Heart left ventricle (tissue), 16 donors: ENCODE measurements at regions not wholly inside any gene's neighbourhood (a gene's known extent, or its start where the extent isn't known, plus 50 kb on each side); places are given as distances from the start of the nearest gene placed in this dataset.
"Not testable (repeated sequence)": the region's sequence is repeated elsewhere in the genome, so short reads cannot be mapped to it uniquely, and the experiment has no call there.

ENCODE experiments used
- ATAC-seq, 4 donors: fragments of 200-7000 bp; cut with Tn5 transposase; one replicate each; pipeline ENCODE4 v1.9.1; 2020 to 2022; ENCODE audit warnings: moderate library complexity in 4 of 4, mild to moderate bottlenecking in 3 of 4, moderate number of reproducible peaks in 1 of 4
- DNase-seq, 5 donors: peaks; one replicate each; pipeline ENCODE4 v3.0.0-alpha.2; 2020
- H3K27ac ChIP-seq, 12 donors: fragments of 200-600 bp; sonication (generic) in 4 of 12; one replicate each; pipeline versions ENCODE4 v1.5.0 to v1.8.0; 2016 to 2022; ENCODE audit warnings: mild to moderate bottlenecking in 2 of 12
- H3K27me3 ChIP-seq, 9 donors: fragments of 200-600 bp; sonication (generic) in 2 of 9; one replicate each; pipeline versions ENCODE4 v1.5.1 to v1.8.0; 2016 to 2022; ENCODE audit warnings: mild to moderate bottlenecking in 3 of 9
- H3K36me3 ChIP-seq, 9 donors: fragments of 200-600 bp; sonication (generic) in 2 of 9; one replicate each; pipeline versions ENCODE4 v1.5.0 to v1.8.0; 2018 to 2022; ENCODE audit warnings: mild to moderate bottlenecking in 2 of 9
- H3K4me1 ChIP-seq, 12 donors: fragments of 200-600 bp; sonication (generic) in 4 of 12; one replicate each; pipeline versions ENCODE4 v1.5.0 to v1.8.0; 2016 to 2022; ENCODE audit warnings: mild to moderate bottlenecking in 3 of 12
- H3K4me3 ChIP-seq, 12 donors: fragments of 200-600 bp; sonication (generic) in 4 of 12; one replicate each; pipeline versions ENCODE4 v1.5.0 to v1.8.0; 2017 to 2022; ENCODE audit warnings: mild to moderate bottlenecking in 9 of 12, moderate library complexity in 4 of 12
- H3K9me3 ChIP-seq, 12 donors: fragments of 200-600 bp; sonication (generic) in 4 of 12; one replicate each; pipeline versions ENCODE4 v1.5.0 to v1.8.0; 2016 to 2022; ENCODE audit warnings: mild to moderate bottlenecking in 1 of 12
- POLR2A ChIP-seq, 2 donors: fragments of 450-650 bp; IDR thresholded peaks; one replicate each; pipeline ENCODE4 v1.6.1; 2017; ENCODE audit warnings: antibody characterized with exemption in 2 of 2, mild to moderate bottlenecking in 2 of 2, moderate library complexity in 2 of 2
- WGBS, 4 donors: extraction: QIAGEN DNeasy Blood & Tissue Kit in 2 of 4; methylation state at CpG; one replicate each; pipeline versions ENCODE4 v1.1.5 to v1.1.7; 2013 to 2018; 5-methylcytosine and 5-hydroxymethylcytosine counted together
- intact Hi-C, 10 donors: fragments of 100-400 bp; cut with DNase I; formaldehyde crosslinking; loops; one replicate each; pipeline versions ENCODE4 v1.11.1 to v1.14.2; 2022
- TF ChIP-seq, protein P1 (sequence below), 12 donors: fragments of 200-600 bp; sonication (generic) in 4 of 12; IDR thresholded peaks; one replicate each; pipeline versions ENCODE4 v1.5.0 to v1.8.0; 2018 to 2022; ENCODE audit warnings: antibody characterized with exemption in 12 of 12, mild to moderate bottlenecking in 5 of 12
- donor health status: ischemic (EF 13 %, LVEDD 7.1; RV severe dilation, severe dysfunction).
- donor health status: healthy with polysubstance abuse.
- donor health status: DM: no; HTN: yes; CAD: no.
- donor health status: DM: no; HTN: no; CAD: no.
- donor health status: ischemic (EF 25% LVEDD 6.9; RV normal size, moderate dysfunction).
- donor health status: ischemic (EF 25% LVEDD 5.7; RV mildly dilated, moderate dysfunction).
- donor health status: healthy.
- donor health status: DM: yes; HTN: yes; CAD: no.
- donor health status: ischemic (EF 35%, LVEDD 5.7; RV mildly dilated, moderate dysfunction).
- donor health status: nonischemic (EF 11% LVEDD 7.7; RV severe dilation, severe dysfunction).
- donor health status: DM: yes; HTN: yes; CAD: no.
- donor health status: PGD.
- donor health status: ischemic (EF 29% LVEDD 5.4; RV normal size, mild dysfunction).
- donor health status: nonischemic (EF 23%, LVEDD 6.1; RV moderate dilation, normal function).

DNA sequence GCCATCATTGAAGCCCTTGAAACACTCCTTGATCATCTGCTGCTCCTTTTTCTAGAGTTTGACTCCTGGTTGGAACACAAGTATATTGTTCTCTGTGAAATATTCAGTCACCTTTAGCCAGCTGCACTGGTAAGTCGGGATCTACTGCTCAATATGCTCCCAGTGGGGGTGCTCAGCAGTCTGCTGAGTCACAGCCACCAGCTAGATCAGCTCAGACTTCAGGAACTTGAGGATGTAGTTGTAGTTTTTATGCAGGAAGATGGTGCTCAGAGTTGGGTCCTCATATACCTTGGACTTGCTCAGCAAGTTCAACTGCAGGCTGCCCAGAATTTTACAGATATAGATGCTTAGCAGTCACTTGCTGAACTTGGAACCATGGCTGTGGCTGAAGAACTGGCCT lies 202.5 kb upstream of the RPL34 start:
- Histone ChIP-seq H3K9me3 (peaks cover 0 to 8% (median 0%) of the 10 kb centered on the region in 12 donors), H3K4me1 (no peaks in the 10 kb centered on the region), H3K27me3 (no peaks in the 10 kb centered on the region), H3K4me3 (no peak overlapping the region), H3K36me3 (no peaks in the 10 kb centered on the region), H3K27ac (no peak overlapping the region)
- DNase-seq: no peak
- no peak for ATAC-seq
- TF ChIP-seq POLR2A (IDR thresholded peaks at IDR 0.05): no peak
- TF ChIP-seq, protein P1, sequence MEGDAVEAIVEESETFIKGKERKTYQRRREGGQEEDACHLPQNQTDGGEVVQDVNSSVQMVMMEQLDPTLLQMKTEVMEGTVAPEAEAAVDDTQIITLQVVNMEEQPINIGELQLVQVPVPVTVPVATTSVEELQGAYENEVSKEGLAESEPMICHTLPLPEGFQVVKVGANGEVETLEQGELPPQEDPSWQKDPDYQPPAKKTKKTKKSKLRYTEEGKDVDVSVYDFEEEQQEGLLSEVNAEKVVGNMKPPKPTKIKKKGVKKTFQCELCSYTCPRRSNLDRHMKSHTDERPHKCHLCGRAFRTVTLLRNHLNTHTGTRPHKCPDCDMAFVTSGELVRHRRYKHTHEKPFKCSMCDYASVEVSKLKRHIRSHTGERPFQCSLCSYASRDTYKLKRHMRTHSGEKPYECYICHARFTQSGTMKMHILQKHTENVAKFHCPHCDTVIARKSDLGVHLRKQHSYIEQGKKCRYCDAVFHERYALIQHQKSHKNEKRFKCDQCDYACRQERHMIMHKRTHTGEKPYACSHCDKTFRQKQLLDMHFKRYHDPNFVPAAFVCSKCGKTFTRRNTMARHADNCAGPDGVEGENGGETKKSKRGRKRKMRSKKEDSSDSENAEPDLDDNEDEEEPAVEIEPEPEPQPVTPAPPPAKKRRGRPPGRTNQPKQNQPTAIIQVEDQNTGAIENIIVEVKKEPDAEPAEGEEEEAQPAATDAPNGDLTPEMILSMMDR (IDR thresholded peaks at IDR 0.05): no peak
- WGBS, 4 donors: 74 to 89% (median 78%) methylated on average over 1 of the region's 1 CpG
- intact Hi-C loops: no loop called here

DNA sequence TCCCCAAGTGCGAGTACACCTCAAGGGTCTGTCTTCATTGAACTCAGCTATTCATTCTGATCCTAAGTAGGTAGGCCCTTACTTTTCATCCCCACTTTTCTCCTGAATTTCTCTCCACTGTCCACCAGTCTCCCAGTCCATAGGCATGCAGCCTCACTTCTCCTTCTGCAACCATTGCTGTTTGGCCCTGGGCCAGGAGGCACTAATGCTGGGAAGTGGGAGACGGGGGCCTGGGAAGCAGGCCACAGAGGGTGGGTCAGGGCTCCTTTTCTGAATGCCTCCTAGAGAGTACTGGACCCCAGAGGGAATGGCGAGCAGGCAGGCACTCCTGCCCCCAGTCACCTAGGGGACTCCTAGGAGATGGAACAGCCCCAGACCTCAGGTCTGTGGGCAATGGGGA lies 203.5 kb upstream of the RPL34 start:
- H3K4me1 ChIP-seq: no peaks in the 10 kb centered on the region
- no peaks in the 10 kb centered on the region for H3K9me3 ChIP-seq
- no peak for ATAC-seq
- WGBS, 4 donors: 74 to 86% (median 83%) methylated on average over 3 of the region's 3 CpGs
- H3K36me3 ChIP-seq: no peaks in the 10 kb centered on the region
- H3K27me3 ChIP-seq: no peaks in the 10 kb centered on the region
- no peak overlapping the region for H3K27ac ChIP-seq
- DNase-seq: no peak
- TF ChIP-seq POLR2A (IDR thresholded peaks at IDR 0.05): no peak
- TF ChIP-seq, protein P1 (IDR thresholded peaks at IDR 0.05): no peak
- intact Hi-C loops: no loop called here
- no peak overlapping the region for H3K4me3 ChIP-seq

DNA sequence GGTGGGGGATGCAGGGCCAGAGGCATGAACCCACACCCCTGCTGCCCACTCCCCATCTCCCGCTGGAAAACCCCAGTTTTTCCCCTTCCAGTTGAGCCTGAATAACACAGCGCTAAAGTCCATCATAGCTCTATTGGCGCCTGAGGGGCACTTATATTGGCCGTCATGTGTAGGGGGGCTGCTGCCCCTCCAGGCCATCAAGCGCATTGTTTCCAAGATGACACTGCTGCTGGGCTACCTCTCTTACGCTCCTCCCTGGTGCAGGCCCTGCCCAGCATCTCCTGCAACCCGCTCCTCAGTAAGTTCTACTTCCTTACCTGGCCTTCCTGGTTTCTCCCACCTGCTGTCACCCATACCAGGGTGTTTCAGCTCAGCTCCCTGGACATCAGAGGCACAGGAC lies 205.0 kb upstream of the RPL34 start:
- Histone ChIP-seq H3K27me3 (peaks cover 0 to 5% (median 0%) of the 10 kb centered on the region in 9 donors), H3K4me1 (no peaks in the 10 kb centered on the region), H3K4me3 (no peak overlapping the region), H3K36me3 (no peaks in the 10 kb centered on the region), H3K9me3 (no peaks in the 10 kb centered on the region), H3K27ac (no peak overlapping the region)
- TF ChIP-seq, protein P1 (IDR thresholded peaks at IDR 0.05): no peak
- no peak for TF ChIP-seq POLR2A (IDR thresholded peaks at IDR 0.05)
- WGBS, 4 donors: 91 to 96% (median 95%) methylated on average over 7 of the region's 7 CpGs
- ATAC-seq (no peak), DNase-seq (no peak)
- intact Hi-C loops: no loop called here

DNA sequence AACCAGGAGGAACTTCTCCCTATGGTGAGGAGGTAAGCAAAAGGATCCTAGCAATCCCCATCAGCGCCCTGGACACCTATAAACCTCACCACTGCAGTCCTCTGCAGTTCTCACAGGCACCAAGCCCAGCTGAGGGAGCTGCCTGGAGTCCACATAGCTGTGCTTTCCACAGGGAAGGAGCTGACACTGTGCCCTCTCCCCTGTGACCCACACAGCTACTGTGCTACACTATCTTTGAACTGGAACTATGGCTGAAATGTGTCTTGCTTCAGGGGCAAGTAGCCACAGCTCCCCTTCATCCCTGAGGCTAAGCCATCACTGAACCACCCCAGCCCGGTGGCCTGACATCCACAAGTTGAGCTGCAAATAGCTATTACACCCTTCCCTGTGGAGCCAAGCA lies 208.5 kb upstream of the RPL34 start:
- TF ChIP-seq, protein P1 (IDR thresholded peaks at IDR 0.05): no peak
- no peak for TF ChIP-seq POLR2A (IDR thresholded peaks at IDR 0.05)
- intact Hi-C loops: no loop called here
- Histone ChIP-seq H3K27ac (no peak overlapping the region), H3K36me3 (no peaks in the 10 kb centered on the region), H3K27me3 (peaks cover 0 to 5% (median 0%) of the 10 kb centered on the region in 9 donors), H3K4me3 (no peak overlapping the region), H3K4me1 (no peaks in the 10 kb centered on the region), H3K9me3 (no peaks in the 10 kb centered on the region)
- ATAC-seq: no peak
- DNase-seq: no peak
- WGBS, 4 donors: 60 to 85% (median 71%) methylated on average over 1 to 2 of the region's 2 CpGs

DNA sequence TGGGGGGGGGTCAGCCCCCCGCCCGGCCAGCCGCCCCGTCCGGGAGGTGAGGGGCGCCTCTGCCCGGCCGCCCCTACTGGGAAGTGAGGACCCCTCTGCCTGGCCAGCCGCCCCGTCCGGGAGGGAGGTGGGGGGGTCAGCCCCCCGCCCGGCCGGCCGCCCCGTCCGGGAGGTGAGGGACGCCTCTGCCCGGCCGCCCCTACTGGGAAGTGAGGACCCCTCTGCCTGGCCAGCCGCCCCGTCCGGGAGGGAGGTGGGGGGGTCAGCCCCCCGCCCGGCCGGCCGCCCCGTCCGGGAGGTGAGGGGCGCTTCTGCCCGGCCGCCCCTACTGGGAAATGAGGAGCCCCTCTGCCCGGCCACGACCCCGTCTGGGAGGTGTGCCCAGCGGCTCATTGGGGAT lies 210.7 kb upstream of the RPL34 start:
- WGBS, 4 donors: 91 to 93% methylated on average over 14 to 26 of the region's 36 CpGs; no CpG with 5 or more reads in 2 of the 4 donors
- H3K27ac ChIP-seq, ATAC-seq, H3K4me3 ChIP-seq, H3K27me3 ChIP-seq, DNase-seq, H3K4me1 ChIP-seq, intact Hi-C loops, H3K36me3 ChIP-seq: not testable (repeated sequence)
- H3K9me3 ChIP-seq: peaks cover 0 to 13% (median 0%) of the 10 kb centered on the region in 12 donors
